GM18517 (cell line): ENCODE measurements at regions not wholly inside any gene's neighbourhood (a gene's known extent, or its start where the extent isn't known, plus 50 kb on each side); places are given as distances from the start of the nearest gene placed in this dataset.
A peak's percentile ranks its signal among the peaks of the same experiment; 100 is the strongest.
"Not testable (repeated sequence)": the region's sequence is repeated elsewhere in the genome, so short reads cannot be mapped to it uniquely, and the experiment has no call there.

Experiments used
- ATAC-seq: cut with Tn5 transposase; IDR thresholded peaks from one replicate; pipeline ENCODE4 v1.9.1; 2021; ENCODE audit warnings: mild to moderate bottlenecking, moderate library complexity; ENCODE audit not compliant: unreplicated experiment

GRCh38 chr13:50256536-50257321, 241.5 kb downstream of the KCNRG start:
- ATAC-seq: not testable (repeated sequence)

- ATAC-seq: no peak
These were observed 242.4 kb downstream of the KCNRG start for GRCh38 chr13:50257646-50258045.

GRCh38 chr13:50261130-50261901, 246.1 kb downstream of the KCNRG start:
- no peak for ATAC-seq

GRCh38 chr13:50267066-50267465, 251.8 kb downstream of the KCNRG start:
- no peak for ATAC-seq

- no peak for ATAC-seq
These were observed 252.7 kb downstream of the KCNRG start for GRCh38 chr13:50267917-50268316.

GRCh38 chr13:50268500-50268899, 253.3 kb downstream of the KCNRG start:
- ATAC-seq: no peak

- ATAC-seq: no peak
These were observed 258.9 kb downstream of the KCNRG start for GRCh38 chr13:50274181-50274580.

GRCh38 chr13:50275392-50276063, 260.3 kb downstream of the KCNRG start:
- no peak for ATAC-seq

GRCh38 chr13:50276550-50276949, 261.3 kb downstream of the KCNRG start:
- no peak for ATAC-seq

- no peak for ATAC-seq
These were observed 261.9 kb downstream of the KCNRG start for GRCh38 chr13:50277127-50277526.

- no peak for ATAC-seq
These were observed 262.7 kb downstream of the KCNRG start for GRCh38 chr13:50277906-50278305.

- no peak for ATAC-seq
These were observed 265.2 kb downstream of the KCNRG start for GRCh38 chr13:50280441-50280937.

- ATAC-seq: no peak
These were observed 266.8 kb downstream of the KCNRG start for GRCh38 chr13:50282016-50282415.

GRCh38 chr13:50283017-50283416, 267.8 kb downstream of the KCNRG start:
- no peak for ATAC-seq

GRCh38 chr13:50284540-50284939, 269.3 kb downstream of the KCNRG start:
- peak; percentile 88 for ATAC-seq

- ATAC-seq: no peak
These were observed 270.0 kb downstream of the KCNRG start for GRCh38 chr13:50285283-50285682.

GRCh38 chr13:50286324-50286723, 271.1 kb downstream of the KCNRG start:
- no peak for ATAC-seq

- ATAC-seq: no peak
These were observed 274.9 kb downstream of the KCNRG start for GRCh38 chr13:50290186-50290585.

GRCh38 chr13:50291611-50292010, 276.4 kb downstream of the KCNRG start:
- no peak for ATAC-seq

- ATAC-seq: no peak
These were observed 276.8 kb downstream of the KCNRG start for GRCh38 chr13:50292081-50292480.

GRCh38 chr13:50294425-50294824, 279.2 kb downstream of the KCNRG start:
- not testable (repeated sequence) for ATAC-seq
